Liver (tissue), 3 donors: ENCODE measurements at regions not wholly inside any gene's neighbourhood (a gene's known extent, or its start where the extent isn't known, plus 50 kb on each side); places are given as distances from the start of the nearest gene placed in this dataset.

Source experiments
- GABPA ChIP-seq, 2 donors: IDR thresholded peaks in 1 of 2; conservative IDR thresholded peaks in 1 of 2; 2 replicates each; pipeline ENCODE4 v1.6.1; 2016; ENCODE audit warnings: antibody characterized with exemption in 2 of 2, mild to moderate bottlenecking in 1 of 2, moderate library complexity in 1 of 2
- JUND ChIP-seq, 2 donors: IDR thresholded peaks; 2 replicates each; pipeline ENCODE4 v1.6.1; 2016; ENCODE audit warnings: antibody characterized with exemption in 2 of 2
- MAX ChIP-seq: IDR thresholded peaks from 2 replicates; pipeline ENCODE4 v1.6.1; 2016; ENCODE audit warnings: antibody characterized with exemption
- NR2F2 ChIP-seq: IDR thresholded peaks from 2 replicates; pipeline ENCODE4 v1.6.1; 2016; ENCODE audit warnings: antibody characterized with exemption
- RAD21 ChIP-seq, 2 donors: IDR thresholded peaks; 2 replicates each; pipeline ENCODE4 v1.6.1; 2016; ENCODE audit warnings: antibody characterized with exemption in 2 of 2, mild to moderate bottlenecking in 2 of 2
- RXRA ChIP-seq, 2 donors: IDR thresholded peaks; 2 replicates each; pipeline ENCODE4 v1.6.1; 2017 to 2018; ENCODE audit warnings: antibody characterized with exemption in 2 of 2, mild to moderate bottlenecking in 1 of 2
- SP1 ChIP-seq: IDR thresholded peaks from 2 replicates; pipeline ENCODE4 v1.6.1; 2018; ENCODE audit warnings: antibody characterized with exemption, mild to moderate bottlenecking
- TAF1 ChIP-seq: conservative IDR thresholded peaks from 2 replicates; pipeline ENCODE4 v1.6.1; 2016; ENCODE audit warnings: antibody characterized with exemption, mild to moderate bottlenecking
- YY1 ChIP-seq: IDR thresholded peaks from 2 replicates; pipeline ENCODE4 v1.6.1; 2016; ENCODE audit warnings: antibody characterized with exemption, mild to moderate bottlenecking
- TF ChIP-seq, protein P1 (sequence below): fragments of 150-350 bp; IDR thresholded peaks from 2 replicates; pipeline ENCODE4 v1.5.1; 2017; ENCODE audit warnings: improper control_type of control experiment, low read depth, low read length; ENCODE audit not compliant: missing input control
- TF ChIP-seq, protein P2 (sequence below): IDR thresholded peaks from 2 replicates; pipeline ENCODE4 v1.6.1; 2016; ENCODE audit warnings: antibody characterized with exemption, mild to moderate bottlenecking
- donor health status: healthy.
- donor health status: healthy.

- TF ChIP-seq, protein P1, sequence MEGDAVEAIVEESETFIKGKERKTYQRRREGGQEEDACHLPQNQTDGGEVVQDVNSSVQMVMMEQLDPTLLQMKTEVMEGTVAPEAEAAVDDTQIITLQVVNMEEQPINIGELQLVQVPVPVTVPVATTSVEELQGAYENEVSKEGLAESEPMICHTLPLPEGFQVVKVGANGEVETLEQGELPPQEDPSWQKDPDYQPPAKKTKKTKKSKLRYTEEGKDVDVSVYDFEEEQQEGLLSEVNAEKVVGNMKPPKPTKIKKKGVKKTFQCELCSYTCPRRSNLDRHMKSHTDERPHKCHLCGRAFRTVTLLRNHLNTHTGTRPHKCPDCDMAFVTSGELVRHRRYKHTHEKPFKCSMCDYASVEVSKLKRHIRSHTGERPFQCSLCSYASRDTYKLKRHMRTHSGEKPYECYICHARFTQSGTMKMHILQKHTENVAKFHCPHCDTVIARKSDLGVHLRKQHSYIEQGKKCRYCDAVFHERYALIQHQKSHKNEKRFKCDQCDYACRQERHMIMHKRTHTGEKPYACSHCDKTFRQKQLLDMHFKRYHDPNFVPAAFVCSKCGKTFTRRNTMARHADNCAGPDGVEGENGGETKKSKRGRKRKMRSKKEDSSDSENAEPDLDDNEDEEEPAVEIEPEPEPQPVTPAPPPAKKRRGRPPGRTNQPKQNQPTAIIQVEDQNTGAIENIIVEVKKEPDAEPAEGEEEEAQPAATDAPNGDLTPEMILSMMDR, result no peak
- TF ChIP-seq YY1 (no peak), GABPA (IDR thresholded peaks at IDR 0.05 in 1 of 2, conservative IDR thresholded peaks at IDR 0.05 in 1 of 2) (no peak), TAF1 (no peak), RAD21 (IDR thresholded peaks at IDR 0.05) (no peak), SP1 (no peak), MAX (no peak), JUND (IDR thresholded peaks at IDR 0.05) (no peak), RXRA (IDR thresholded peaks at IDR 0.05) (no peak), NR2F2 (no peak)
- TF ChIP-seq, protein P2, sequence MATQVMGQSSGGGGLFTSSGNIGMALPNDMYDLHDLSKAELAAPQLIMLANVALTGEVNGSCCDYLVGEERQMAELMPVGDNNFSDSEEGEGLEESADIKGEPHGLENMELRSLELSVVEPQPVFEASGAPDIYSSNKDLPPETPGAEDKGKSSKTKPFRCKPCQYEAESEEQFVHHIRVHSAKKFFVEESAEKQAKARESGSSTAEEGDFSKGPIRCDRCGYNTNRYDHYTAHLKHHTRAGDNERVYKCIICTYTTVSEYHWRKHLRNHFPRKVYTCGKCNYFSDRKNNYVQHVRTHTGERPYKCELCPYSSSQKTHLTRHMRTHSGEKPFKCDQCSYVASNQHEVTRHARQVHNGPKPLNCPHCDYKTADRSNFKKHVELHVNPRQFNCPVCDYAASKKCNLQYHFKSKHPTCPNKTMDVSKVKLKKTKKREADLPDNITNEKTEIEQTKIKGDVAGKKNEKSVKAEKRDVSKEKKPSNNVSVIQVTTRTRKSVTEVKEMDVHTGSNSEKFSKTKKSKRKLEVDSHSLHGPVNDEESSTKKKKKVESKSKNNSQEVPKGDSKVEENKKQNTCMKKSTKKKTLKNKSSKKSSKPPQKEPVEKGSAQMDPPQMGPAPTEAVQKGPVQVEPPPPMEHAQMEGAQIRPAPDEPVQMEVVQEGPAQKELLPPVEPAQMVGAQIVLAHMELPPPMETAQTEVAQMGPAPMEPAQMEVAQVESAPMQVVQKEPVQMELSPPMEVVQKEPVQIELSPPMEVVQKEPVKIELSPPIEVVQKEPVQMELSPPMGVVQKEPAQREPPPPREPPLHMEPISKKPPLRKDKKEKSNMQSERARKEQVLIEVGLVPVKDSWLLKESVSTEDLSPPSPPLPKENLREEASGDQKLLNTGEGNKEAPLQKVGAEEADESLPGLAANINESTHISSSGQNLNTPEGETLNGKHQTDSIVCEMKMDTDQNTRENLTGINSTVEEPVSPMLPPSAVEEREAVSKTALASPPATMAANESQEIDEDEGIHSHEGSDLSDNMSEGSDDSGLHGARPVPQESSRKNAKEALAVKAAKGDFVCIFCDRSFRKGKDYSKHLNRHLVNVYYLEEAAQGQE, result no peak
Observed at GRCh38 chr12:3931206-3931605, 58.0 kb upstream of the PARP11 start.
